Stimulated activated CD8-positive, alpha-beta memory T cell treated with anti-CD3 and anti-CD28 coated beads, Interleukin-12 subunit alpha, Interleukin-12 subunit beta, amount 100 ng/mL, for 4 hours (primary cell): ENCODE measurements at regions not wholly inside any gene's neighbourhood (a gene's known extent, or its start where the extent isn't known, plus 50 kb on each side); places are given as distances from the start of the nearest gene placed in this dataset.
"Not testable (repeated sequence)": the region's sequence is repeated elsewhere in the genome, so short reads cannot be mapped to it uniquely, and the experiment has no call there.

Source experiments
- DNase-seq: peaks from one replicate; pipeline ENCODE4 v3.0.0-alpha.2; 2020; ENCODE audit warnings: low read depth

DNA sequence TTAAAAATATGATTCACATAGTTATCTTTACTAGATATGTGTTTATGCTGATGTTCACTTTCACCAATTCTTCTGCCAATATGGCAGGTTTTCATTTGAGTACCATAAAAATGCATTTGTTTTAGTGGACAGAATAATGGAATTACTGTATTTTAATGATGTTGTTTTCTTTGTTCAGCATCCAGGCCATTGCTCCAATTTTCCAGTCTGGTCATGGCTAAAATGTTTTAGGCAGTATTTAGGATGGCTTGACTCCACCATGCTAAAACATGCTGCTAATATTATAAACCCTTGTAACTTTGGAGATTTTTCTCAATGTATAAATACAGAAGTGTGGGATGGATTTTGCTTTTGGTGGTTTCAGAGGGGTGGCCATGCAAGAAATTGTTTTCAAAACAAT lies 273.0 kb upstream of the RPS23 start:
- no peak for DNase-seq

DNA sequence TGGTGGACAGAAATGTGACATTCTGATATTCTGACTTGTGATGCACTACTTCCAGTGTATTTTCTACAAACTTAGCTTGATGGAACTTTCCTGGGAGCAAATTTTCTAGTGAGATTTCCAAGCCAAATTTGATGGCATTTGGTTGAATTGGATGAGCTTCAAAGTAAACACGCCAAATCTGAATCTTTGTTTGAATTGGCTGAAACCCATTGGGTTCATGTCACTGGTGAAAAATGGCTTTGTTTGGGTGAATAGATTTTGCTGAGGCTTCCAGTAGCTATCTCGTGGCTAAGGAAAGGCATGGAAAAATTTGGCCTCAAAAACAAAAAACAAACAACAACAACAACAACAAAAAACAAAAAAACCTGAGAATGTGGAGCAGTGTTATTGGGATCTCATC lies 271.1 kb upstream of the RPS23 start:
- DNase-seq, result no peak

DNA sequence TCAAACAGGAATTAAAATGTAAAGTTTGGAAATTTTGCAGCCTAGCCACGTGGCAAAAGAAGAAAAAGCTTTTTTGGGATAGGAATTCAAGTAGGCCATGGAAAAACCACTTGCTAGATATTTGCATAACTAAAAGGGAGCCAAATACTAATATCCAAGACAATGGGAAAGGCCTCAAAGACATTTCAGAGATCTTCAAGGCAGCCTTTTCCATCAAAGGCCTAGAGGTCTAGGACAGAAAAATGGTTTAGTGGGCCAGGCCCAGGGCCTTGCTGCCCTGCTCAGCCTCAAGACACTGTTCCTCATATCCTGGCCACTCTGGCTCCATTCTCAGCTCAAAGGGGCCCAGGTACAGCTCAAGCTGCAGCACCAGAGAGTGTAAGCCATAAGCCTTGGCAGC lies 265.9 kb upstream of the RPS23 start:
- DNase-seq, result no peak

DNA sequence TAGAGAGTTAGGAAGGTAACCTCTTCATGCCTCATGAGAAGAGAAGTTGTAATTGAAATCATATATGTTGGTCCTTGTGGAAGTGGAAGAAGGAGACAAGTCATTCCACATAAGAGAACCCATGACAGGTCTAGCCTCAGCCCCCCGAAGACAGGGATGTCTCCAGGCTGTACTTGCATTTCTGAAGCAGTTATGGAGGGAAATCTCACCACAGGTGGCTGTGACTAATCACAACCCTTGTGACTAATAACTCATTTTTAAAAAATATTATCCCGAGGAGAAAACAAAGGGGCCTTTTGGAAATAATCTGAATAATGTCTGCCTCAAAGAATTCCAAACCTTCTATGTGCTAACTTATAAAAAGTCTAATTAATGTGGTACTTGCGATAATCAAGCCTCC lies 262.1 kb upstream of the RPS23 start:
- no peak for DNase-seq

DNA sequence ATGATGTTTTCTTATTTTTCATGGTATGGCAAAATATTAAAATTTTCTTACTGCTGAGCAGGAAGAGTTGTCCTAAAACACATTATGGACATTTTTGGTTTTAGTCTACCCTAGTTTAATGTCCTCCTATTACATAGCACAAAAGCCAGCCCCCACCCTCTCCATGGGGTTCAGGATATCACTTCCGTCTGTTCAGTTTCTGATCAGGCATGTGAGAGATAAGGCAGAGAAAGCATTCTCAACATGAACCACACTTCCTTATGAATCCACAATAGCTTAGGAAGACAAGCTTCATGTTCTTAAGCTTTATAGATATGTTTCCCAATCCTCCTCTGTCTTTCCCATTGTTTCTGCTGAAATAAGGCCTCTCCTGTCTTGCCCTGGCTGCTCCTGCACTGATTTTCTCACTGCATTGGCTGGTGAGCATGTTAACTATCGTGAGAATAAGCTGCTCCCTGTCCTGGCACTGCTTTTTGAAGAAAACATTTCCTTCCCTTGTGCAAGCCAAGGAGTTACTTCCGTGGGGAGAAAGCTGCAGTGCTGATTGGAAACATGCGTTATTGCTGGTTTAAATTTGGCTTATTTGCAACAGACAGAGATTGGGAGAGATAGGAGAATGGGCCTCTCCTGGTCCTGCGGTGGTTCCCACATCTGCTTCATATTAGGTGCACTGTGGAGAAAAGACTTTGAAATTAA lies 260.3 kb upstream of the RPS23 start:
- no peak for DNase-seq

DNA sequence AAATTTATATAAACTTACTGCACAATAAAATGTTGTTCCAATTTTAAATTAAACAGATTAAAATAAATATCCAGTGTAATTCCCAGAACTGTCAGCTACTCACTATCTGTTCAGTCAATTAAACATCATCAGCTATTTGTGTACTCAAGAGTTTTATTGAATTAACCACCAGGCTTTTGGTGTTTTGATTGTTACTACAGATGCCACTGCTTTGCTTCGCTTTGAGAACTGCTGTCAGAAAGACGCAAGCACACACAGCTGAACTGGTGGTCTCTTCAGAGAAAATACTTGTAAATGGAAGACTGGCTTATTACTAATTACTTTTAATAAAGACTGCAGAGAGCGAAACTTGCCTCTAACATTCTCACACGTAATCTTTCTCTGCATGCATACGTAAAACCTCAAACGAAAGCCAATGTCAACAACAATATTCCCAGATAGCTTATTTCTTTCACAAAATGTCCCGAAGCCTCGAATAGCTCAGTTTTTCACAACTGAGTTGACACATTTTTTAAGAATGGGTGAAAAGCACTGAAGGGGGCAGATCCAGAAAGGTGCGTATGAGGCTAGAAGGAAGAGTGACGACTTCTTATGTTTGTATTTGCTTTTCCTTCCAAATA lies 259.6 kb upstream of the RPS23 start:
- no peak for DNase-seq

DNA sequence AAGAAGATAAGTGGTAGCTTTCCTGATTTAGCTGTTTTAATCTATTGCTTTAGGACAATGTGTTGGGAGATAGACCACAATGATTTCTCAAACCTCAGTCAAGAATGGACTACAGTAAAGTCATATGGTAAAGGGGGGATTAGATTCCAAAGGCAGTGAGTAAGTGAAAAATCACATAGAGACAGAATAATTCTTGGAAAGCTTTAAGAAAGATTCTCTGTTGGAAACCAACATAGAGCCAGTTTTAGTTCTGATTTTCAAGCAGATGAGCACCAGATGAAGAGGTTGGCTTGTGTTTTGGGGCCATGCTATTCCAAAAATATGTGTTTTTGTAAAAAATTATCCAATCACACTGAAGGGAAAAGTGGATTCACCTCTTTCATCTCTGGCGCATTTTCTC lies 256.8 kb upstream of the RPS23 start:
- no peak for DNase-seq

DNA sequence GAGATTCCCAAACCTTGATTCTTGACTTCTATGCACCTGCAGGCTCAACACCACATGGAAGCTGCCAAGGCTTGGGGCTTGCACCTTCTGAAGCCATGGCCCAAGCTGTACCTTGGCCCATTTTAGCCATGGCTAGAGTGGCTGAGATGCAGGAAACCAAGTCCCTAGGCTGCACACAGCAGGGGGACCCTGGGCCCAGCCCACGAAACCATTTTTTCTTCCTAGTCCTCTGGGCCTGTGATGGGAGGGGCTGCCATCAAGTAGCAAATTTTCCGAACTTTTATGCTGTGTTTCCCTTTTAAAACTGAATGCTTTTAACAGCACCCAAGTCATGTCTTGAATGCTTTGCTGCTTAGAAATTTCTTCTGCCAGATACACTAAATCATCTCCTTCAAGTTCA lies 253.9 kb upstream of the RPS23 start:
- not testable (repeated sequence) for DNase-seq

DNA sequence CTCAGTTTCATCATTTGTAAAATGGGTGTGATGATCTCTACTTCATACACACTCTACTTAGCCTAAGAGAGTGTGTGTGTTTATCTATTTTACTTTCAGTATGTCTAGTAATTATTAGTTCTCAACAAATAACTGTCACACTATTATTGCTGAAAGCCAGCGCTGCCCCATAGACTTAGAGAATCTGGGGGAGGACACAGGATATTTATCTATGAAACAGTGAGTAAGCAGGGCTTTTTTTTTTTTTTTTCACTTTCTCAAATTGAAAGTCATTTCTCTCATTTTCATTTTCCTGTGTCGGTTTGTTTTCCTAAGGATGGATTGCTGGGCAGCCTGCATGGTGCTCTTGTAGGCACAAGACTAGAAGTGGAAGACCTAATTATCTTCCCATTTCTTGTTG lies 248.4 kb upstream of the RPS23 start:
- no peak for DNase-seq

DNA sequence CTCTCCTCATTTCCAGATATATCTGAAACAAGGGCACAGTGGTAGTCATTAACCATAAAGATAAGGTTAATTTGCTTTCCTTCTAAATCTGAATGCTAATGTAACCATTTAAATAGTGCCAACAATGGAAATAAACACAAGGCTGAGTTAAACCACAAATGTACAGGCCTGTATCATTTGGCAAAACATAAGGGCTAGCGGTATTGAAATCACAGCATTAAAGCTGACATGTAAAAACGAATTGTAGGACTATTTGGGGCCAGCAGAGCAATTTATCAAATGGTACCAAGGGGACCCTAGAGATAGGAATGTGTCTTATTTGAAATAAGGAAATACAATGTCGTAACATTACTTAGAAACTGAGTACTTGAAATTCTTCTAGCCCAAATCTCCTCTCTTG lies 247.5 kb upstream of the RPS23 start:
- no peak for DNase-seq

DNA sequence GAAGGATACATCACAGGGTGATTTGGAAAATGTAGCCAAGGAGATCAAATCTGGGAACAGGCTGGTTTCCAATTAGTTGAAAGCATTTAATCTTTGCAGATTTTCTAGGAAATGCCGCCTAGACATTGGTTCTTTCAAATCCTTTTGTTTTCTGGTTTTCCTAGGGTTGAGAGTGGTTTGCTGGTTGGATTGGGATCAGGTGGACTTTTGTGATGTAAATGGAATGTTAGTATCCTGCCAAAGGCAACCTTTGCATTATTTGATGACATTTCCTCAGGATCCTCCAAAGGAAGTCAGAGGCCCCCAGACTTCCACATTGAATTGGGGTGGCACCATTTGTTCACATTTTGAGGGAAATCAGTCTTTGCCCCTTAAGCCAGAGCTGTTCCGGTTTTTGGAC lies 245.5 kb upstream of the RPS23 start:
- DNase-seq, result no peak

DNA sequence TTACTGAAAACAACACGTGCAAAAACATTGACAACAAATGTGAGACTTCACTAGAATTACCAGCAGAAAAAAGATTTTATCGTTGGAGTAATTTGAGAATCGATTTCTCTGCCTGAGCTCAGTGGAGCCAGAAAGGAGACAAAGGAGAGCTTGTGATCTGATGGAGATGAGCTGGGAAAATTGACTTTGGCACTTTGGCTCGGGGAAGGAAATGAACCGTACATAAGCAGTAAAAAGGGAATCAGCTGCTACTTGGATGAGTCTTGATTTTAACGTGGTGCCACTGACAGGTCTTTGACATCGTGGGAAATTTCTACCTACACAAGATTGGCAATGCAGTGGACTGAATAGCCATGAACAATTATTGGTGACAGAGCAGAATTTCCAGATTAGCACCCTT lies 244.7 kb upstream of the RPS23 start:
- DNase-seq, result no peak

DNA sequence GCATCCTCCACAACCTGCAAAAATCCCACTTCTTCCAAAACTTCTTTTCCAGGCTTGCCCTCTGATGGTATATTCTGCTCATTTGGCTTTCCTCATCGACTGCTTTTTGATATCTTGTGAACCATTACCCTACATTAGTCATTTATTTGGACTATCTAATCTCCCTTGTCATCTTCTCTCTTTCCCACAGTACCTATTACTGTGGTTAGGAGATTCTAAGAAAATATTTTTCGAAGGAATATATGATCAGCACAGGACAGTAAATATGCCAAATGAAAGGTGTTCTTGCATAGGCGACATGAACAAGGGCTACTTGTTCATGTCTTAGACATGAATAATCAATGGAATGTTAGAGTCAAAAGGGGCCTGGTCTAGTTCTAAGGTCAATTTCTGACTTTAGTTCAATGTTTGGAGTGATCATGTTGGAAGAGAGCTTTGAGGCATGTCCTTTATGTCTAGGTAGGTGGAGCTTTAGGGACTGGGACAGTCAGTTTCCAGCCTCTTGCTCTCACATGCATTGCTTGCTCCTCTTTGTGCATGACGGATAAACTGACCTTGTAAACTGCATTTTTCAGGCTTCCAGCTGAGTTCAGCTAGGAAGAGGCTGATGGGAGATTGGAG lies 243.4 kb upstream of the RPS23 start:
- no peak for DNase-seq

DNA sequence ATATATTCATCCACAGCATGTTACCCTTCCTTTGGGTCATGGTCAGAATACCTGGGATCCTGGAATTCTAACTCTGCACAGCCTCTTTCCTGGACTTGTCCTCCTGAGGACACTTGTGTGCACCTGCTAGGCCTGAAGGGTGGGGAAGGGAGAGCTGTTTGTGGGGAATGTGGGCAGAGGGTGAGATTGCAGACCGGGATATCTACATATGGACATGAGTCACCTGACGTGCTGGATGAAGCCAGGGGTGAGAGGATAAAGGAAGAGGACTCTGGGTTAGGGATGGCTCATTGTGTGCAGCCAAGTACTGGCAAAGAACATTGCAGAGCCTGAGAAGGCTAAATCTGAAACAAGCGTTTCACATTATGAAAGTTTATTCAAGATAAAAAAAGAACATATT lies 241.4 kb upstream of the RPS23 start:
- DNase-seq, result no peak

DNA sequence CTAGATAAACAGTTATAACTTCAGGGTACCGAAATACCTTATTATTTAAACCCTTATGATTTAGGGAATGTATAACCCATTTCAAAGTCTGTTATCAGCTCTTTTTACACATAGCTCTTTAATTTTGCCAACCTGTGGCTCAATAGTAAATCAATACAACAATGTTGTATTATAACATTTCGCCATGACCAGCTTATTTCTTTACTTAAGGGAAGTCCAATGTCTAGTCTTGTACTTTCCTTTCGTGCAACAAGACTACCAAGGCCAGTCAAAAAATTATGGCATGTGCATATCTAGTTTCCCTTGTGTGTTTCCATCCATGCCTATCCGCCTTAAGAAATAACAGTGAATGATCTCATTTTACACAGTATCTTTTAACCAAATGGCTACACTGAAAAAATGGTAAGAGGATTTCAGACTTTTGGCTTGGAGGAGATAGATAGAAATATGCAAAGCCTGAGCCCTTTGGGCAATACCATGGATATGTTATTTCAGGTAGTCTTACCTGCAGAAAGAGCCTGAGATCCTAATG lies 239.5 kb upstream of the RPS23 start:
- DNase-seq, result no peak

DNA sequence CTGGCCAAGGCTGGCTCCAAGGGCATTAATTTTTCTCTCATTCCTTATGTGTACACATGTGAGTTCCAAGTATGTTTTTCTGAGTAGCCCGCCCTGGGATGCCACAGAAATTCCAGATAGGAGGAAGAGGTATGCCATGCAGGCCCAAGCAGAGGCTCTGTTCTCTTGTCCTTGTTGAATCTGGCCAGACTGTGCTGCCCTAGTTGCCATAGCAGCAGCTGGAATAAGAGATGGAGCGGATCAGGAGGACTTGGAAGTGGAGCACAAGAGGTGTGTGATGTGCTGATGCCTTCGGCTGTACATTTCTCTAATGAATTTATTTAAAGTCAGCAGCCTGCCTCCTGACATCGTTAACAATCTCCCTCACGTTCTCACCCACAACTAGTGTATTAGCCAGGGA lies 235.6 kb upstream of the RPS23 start:
- DNase-seq, result no peak

DNA sequence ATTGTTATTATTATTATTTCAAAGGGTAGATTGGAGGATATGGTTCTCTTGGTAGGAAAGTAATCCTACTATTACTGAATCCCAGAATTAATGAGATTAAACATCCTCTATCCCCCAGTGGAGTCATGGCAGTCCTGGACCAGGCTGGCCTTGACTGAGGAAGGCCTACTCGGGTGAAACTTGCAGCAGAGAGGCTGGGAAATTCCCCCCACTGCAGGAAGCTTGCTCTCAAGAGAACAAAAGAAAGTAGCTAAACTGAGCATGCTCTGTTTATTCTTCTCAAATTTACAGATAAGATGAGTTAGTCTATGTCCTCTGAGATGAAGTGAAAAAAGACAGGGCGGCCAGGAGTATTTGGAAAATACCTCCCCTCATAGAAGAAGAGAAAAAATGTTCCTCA lies 233.9 kb upstream of the RPS23 start:
- no peak for DNase-seq

DNA sequence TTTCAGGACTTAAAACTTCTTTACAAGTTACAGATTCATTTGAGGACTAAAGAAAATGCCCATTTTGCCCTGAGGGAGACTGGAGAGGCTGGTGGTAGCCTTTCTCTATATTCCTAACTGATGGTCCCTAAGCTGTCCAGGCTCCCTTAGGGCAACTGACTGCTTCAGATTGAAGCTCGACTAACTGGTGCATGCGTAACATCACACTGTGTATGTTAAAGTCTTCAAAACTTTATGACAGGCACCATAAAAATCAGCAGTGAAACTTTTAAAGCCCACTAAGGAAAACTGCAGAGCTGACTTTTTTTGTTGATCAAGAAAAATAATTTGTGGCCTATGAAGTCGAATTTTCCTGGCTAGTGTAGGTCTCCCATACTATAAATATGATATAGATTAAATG lies 233.0 kb upstream of the RPS23 start:
- DNase-seq, result no peak

DNA sequence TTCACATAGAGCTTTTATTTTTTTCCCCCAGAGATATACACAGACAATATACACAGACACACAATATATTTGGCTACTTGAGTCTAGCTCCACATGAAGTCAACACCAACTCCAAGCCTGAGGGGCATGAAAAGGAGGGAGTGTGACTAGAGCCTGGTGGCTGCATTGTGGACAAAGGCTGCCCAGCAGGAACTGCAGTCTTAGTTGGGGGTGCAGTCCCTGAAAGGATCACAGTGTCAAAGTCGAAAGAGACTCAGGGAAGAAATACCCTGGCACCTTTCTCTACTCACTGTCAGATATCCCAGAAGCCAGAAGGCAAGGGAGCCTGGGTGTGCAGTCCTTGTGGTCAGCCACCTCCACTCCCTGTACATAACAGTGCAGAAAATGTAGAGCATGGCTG lies 231.6 kb upstream of the RPS23 start:
- DNase-seq, result no peak

DNA sequence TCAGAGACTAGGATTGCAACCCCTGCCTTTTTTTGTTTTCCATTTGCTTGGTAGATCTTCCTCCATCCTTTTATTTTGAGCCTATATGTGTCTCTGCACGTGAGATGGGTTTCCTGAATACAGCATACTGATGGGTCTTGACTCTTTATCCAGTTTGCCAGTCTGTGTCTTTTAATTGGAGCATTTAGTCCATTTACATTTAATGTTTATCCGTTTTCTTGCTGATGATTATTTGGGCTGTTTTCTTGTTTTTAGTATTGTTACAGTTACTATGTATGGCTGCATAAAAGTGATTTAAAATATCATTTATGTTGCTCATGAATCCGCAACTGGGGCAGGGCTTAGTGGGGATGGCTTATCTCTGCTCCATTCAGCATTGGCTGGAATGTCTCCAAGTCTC lies 228.2 kb upstream of the RPS23 start:
- not testable (repeated sequence) for DNase-seq

DNA sequence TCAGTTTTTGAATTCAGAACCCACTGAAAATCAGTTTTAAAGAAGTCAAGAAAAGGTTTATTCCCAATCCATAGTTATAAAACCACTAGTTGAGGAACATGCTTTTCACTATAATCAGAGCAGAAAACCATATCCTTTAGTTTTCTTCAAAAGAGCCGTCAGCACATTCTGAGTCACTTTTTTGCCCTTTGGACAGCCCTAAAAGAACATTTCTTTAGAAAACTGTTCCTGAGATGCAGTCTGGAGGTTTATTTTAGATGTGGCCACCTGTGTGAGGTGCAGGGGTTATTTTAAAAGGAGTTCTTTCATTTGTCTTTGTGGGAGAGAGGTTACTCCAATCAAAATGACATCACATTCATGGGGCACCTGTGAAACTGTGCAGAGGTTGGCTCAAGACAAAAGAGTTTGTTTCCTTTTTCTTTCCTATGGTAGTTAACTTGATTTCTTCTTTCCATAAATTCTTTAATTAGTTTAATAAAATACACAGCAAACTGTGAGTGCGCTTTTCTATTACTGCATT lies 221.6 kb upstream of the RPS23 start:
- DNase-seq, result no peak

DNA sequence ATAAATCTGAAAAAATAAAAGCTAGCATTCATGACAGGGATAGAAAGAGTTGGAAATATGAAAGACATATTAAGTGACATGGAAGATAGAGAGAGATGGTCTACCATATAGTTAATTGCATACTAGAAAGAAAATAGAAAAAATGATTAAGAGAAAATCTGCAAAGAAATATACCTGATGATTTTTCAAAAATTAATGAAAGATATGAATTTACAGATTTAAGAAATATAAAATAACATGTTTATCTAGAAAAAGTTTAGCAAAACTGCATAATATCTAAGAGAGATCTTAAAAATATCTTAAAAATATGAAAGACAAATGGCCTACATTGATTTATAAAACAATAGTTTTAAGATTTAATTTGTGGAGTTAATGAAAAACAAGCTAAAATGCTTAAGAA lies 219.1 kb upstream of the RPS23 start:
- DNase-seq, result no peak

DNA sequence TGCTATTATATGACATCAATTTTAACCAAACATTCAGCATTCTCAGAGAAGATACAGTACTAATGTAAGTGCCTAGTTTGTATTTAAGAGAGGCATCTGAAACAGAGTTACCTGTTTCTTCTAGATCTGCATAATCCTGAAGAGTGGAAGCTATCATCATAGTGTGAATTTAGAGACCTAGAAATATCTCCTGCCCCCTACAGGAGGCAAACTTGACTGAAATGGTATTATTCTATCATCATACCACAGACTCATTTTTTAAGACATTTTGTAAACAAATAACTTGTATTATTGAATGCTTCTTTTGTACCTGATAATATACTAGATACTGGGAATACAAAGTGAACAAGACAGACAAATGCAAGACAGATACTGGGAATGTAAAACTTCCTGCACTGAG lies 216.8 kb upstream of the RPS23 start:
- DNase-seq, result no peak
